ENCODE measurements at regions not wholly inside any gene's neighbourhood (a gene's known extent, or its start where the extent isn't known, plus 50 kb on each side); places are given as distances from the start of the nearest gene placed in this dataset.

GRCh38 chr20:17062712-17063111 lies 164.1 kb upstream of the PCSK2 start:
- TF ChIP-seq POLR2AphosphoS5 (IDR thresholded peaks at IDR 0.05; ENCODE audit: low read depth, low read length) (no peak), FOXP2 (optimal IDR thresholded peaks at IDR 0.05; ENCODE audit: borderline replicate concordance, extremely low read depth, extremely low read length, insufficient read depth) (no peak), TAF1 (IDR thresholded peaks at IDR 0.05; ENCODE audit: borderline replicate concordance, insufficient read depth, low read length) (no peak), SIN3A (IDR thresholded peaks at IDR 0.05; ENCODE audit: borderline replicate concordance, insufficient read depth, low read length) (no peak), REST (IDR thresholded peaks at IDR 0.05; ENCODE audit: insufficient read depth in 1 of 2, low read depth in 2 of 2, low read length in 2 of 2) (no peak)

DNA sequence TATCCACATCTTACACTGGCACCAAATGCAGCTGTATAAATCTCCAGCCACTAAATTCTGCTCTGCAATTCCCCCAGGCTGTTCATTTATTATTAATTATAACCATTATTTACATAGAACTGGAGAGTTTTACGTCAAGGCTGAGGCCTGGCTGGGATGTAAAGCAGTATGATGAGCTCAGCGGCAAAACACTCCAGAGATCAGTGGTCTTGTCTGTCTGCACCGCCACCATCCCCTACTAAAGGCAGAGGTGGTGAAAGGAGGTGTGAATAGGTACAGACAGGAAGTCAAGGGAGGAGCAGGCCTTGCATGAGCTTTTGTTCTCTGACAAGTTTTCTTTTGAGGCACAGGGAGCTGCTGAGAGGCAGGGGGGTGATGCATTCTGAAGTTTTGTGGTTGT lies 159.9 kb upstream of the PCSK2 start:
- TF ChIP-seq FOXP2 (optimal IDR thresholded peaks at IDR 0.05; ENCODE audit: borderline replicate concordance, extremely low read depth, extremely low read length, insufficient read depth) (no peak), TAF1 (IDR thresholded peaks at IDR 0.05; ENCODE audit: borderline replicate concordance, insufficient read depth, low read length) (no peak), REST (IDR thresholded peaks at IDR 0.05; ENCODE audit: insufficient read depth in 1 of 2, low read depth in 2 of 2, low read length in 2 of 2) (no peak), SIN3A (IDR thresholded peaks at IDR 0.05; ENCODE audit: borderline replicate concordance, insufficient read depth, low read length) (no peak), POLR2AphosphoS5 (IDR thresholded peaks at IDR 0.05; ENCODE audit: low read depth, low read length) (no peak)

DNA sequence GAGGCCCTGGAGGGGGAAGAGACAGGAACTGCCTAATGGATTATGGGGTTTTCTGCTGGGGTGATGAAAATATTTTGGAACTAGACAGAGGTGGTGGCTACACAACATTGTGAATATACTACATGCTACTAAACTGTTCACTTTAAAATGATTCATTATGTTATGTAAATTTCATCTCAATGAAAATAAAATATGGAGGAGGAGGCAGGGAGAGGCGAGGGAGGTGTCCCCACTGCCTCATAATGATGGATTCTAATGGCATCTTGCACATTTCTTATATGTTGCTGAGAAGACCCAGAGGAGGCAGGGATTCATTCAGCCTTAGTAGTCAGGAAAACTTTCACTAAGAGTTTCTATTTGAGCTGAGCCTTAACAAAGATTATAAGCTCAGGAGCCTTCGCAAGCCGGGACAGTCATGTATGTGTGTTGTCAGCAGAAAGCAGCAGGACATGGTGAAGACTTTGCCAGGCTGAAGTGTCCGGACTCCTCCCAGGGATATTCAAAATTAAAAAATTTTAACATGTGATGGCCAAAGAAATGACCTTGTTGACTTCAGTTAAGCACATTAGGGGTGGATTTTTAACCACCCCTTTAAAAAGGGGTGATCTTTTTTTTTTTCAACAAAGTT lies 158.6 kb upstream of the PCSK2 start:
- TF ChIP-seq TAF1 (IDR thresholded peaks at IDR 0.05; ENCODE audit: borderline replicate concordance, insufficient read depth, low read length): no peak
- TF ChIP-seq POLR2AphosphoS5 (IDR thresholded peaks at IDR 0.05; ENCODE audit: low read depth, low read length): no peak
- no peak for TF ChIP-seq SIN3A (IDR thresholded peaks at IDR 0.05; ENCODE audit: borderline replicate concordance, insufficient read depth, low read length)

GRCh38 chr20:17077030-17077429 lies 149.8 kb upstream of the PCSK2 start:
- TF ChIP-seq POLR2AphosphoS5 (IDR thresholded peaks at IDR 0.05; ENCODE audit: low read depth, low read length): no peak
- no peak for TF ChIP-seq TAF1 (IDR thresholded peaks at IDR 0.05; ENCODE audit: borderline replicate concordance, insufficient read depth, low read length)
- TF ChIP-seq FOXP2 (optimal IDR thresholded peaks at IDR 0.05; ENCODE audit: borderline replicate concordance, extremely low read depth, extremely low read length, insufficient read depth): no peak
- TF ChIP-seq REST (IDR thresholded peaks at IDR 0.05; ENCODE audit: insufficient read depth in 1 of 2, low read depth in 2 of 2, low read length in 2 of 2): no peak
- no peak for TF ChIP-seq SIN3A (IDR thresholded peaks at IDR 0.05; ENCODE audit: borderline replicate concordance, insufficient read depth, low read length)

DNA sequence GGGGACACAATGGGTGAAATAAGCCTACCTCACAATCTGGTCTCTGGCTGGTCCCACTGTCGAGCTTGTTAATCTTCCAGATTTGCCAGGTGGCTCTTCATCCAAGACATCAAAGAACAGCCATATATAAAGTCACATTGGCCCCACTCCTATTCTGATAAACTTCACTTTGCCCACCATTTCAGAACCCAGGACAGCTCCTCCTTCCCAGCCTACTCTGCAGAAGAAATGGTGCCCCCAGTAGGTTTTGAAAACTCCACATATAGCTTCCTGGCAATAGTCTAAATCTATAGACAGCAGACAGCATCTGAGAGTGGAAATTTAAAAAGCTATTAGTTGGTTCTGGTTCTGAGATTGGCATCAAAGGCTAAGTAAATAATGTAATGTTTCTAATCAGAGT lies 143.1 kb upstream of the PCSK2 start:
- TF ChIP-seq TAF1 (IDR thresholded peaks at IDR 0.05; ENCODE audit: borderline replicate concordance, insufficient read depth, low read length) (no peak), REST (IDR thresholded peaks at IDR 0.05; ENCODE audit: insufficient read depth in 1 of 2, low read depth in 2 of 2, low read length in 2 of 2) (peak; percentile 43 to 92; a peak in 3 of 4 replicates)

Data from PFSK-1 (cell line).